Epithelial cell of esophagus (primary cell): ENCODE measurements at regions not wholly inside any gene's neighbourhood (a gene's known extent, or its start where the extent isn't known, plus 50 kb on each side); places are given as distances from the start of the nearest gene placed in this dataset.
"Not testable (repeated sequence)": the region's sequence is repeated elsewhere in the genome, so short reads cannot be mapped to it uniquely, and the experiment has no call there.

Experiments used
- DNase-seq: peaks from one replicate; pipeline ENCODE4 v3.0.0; 2010; ENCODE audit warnings: low read depth
- H3K4me3 ChIP-seq: 2 replicates; pipeline ENCODE4 v1.5.1; 2011; ENCODE audit warnings: mild to moderate bottlenecking, low read length, control low read depth
- TF ChIP-seq, protein P1 (sequence below): IDR thresholded peaks from 2 replicates; pipeline ENCODE4 v1.5.1; 2011; ENCODE audit warnings: low read depth, mild to moderate bottlenecking, low read length, control low read depth, inconsistent platforms; ENCODE audit not compliant: insufficient read depth; ENCODE audit errors: missing control alignments

- DNase-seq: no peak
- TF ChIP-seq, protein P1, sequence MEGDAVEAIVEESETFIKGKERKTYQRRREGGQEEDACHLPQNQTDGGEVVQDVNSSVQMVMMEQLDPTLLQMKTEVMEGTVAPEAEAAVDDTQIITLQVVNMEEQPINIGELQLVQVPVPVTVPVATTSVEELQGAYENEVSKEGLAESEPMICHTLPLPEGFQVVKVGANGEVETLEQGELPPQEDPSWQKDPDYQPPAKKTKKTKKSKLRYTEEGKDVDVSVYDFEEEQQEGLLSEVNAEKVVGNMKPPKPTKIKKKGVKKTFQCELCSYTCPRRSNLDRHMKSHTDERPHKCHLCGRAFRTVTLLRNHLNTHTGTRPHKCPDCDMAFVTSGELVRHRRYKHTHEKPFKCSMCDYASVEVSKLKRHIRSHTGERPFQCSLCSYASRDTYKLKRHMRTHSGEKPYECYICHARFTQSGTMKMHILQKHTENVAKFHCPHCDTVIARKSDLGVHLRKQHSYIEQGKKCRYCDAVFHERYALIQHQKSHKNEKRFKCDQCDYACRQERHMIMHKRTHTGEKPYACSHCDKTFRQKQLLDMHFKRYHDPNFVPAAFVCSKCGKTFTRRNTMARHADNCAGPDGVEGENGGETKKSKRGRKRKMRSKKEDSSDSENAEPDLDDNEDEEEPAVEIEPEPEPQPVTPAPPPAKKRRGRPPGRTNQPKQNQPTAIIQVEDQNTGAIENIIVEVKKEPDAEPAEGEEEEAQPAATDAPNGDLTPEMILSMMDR: no peak
- no peak overlapping the region for H3K4me3 ChIP-seq
These were observed 200.0 kb upstream of the TAS2R1 start for GRCh38 chr5:9830184-9830583.

DNA sequence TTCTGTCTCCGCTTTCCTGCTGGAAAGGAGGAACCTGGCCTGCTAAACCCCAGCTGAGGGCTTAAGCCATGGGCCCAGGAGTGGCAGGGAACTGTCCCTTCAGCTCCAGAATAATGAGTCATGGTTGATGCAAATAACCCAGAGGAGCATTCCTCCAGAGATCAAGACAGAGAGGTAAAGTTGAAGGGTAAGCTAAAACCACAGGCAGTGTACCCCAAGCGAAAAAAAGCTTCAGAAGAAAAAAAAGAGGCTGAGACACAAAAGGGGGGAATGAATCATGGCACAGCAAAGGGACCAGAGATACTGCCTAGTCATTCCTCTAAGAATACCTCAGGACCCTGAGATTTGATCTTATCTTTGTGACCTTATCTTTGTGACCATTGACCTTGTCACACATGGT is 199.5 kb upstream of the TAS2R1 start:
- no peak for DNase-seq
- H3K4me3 ChIP-seq: no peak overlapping the region
- TF ChIP-seq, protein P1: no peak

GRCh38 chr5:9820691-9821449 is 190.7 kb upstream of the TAS2R1 start:
- no peak overlapping the region for H3K4me3 ChIP-seq
- no peak for DNase-seq
- TF ChIP-seq, protein P1: no peak

GRCh38 chr5:9818340-9818845 is 188.2 kb upstream of the TAS2R1 start:
- H3K4me3 ChIP-seq: no peak overlapping the region
- TF ChIP-seq, protein P1: no peak
- DNase-seq: no peak

DNA sequence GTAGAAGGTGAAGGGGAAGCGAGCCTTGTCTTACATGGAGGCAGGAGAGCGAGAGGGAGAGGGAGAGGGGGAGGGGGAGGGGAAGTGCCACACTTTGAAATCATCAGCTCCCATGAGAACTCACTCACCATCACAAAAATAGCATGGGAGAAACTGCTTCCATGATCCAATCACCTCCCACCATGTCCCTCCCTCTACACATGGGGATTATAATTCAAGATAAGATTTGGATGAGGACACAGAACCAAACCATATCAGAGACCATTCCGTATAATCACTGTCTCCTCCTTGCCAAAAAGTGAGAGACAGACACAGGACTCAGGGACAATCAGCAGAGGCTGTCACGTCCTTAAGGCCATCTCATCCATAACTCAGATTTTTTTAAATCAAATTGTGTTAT is 187.7 kb upstream of the TAS2R1 start:
- no peak for DNase-seq
- TF ChIP-seq, protein P1: no peak
- no peak overlapping the region for H3K4me3 ChIP-seq

DNA sequence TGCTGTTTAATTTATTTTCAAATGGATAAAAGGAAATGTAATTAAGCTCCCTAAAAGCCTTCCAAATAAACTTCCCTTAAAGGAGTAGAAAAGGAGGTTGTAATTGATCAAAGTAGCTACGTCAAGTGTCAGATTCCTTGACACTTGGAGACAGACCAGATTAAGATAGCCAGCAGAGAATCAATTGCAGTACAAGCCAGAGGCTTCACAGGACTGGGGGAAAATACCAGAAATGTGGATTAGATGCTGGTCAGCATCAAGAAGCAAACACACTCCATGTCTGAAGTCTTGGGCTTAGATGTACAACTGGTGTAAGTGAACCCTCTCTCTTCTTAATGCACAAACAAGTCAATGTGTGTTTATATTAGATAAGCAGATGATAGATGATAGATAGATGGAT is 184.9 kb upstream of the TAS2R1 start:
- TF ChIP-seq, protein P1: no peak
- H3K4me3 ChIP-seq: no peak overlapping the region
- DNase-seq: no peak

DNA sequence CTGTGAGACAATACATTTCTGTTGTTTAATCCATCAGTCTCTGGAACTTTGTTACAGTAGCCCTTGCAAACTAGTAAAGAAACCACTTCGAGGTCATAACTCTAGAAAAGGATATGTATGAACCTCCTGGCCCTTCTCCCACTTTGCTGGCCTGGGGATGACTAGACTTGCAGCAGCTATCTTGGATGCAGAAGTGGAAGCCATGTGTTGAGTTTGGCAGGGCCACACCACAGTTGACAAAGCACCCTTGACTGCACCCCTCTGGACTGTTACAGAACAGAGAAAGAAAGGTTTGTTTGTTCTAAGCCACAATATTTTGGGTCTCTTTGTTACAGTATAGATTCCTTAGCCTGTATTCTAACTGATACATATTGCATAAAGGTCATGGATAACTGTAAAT is 183.2 kb upstream of the TAS2R1 start:
- TF ChIP-seq, protein P1: no peak
- H3K4me3 ChIP-seq: no peak overlapping the region
- no peak for DNase-seq

GRCh38 chr5:9807366-9807765 is 177.2 kb upstream of the TAS2R1 start:
- H3K4me3 ChIP-seq, DNase-seq: not testable (repeated sequence)
